Astrocyte of the cerebellum (primary cell): ENCODE measurements at regions not wholly inside any gene's neighbourhood (a gene's known extent, or its start where the extent isn't known, plus 50 kb on each side); places are given as distances from the start of the nearest gene placed in this dataset.

Experiments used
- DNase-seq: peaks from one replicate; pipeline ENCODE4 v3.0.0-alpha.2; 2011; ENCODE audit warnings: low read depth
- H3K4me3 ChIP-seq: 2 replicates; pipeline ENCODE4 v1.5.1; 2011; ENCODE audit warnings: mild to moderate bottlenecking, low read depth, low read length, moderate library complexity
- CTCF ChIP-seq: IDR thresholded peaks from 2 replicates; pipeline ENCODE4 v1.5.1; 2012; ENCODE audit warnings: low read length, low read depth, moderate library complexity, mild to moderate bottlenecking; ENCODE audit errors: missing control alignments
- in situ Hi-C: cut with HindIII; loops from 2 replicates; pipeline ENCODE4 v1.10.0; 2017; ENCODE audit warnings: low sequenced_read_pairs

GRCh38 chr2:129178356-129178755, 801.1 kb upstream of the RAB6C start:
- DNase-seq, result no peak
- no peak for TF ChIP-seq CTCF
- no peak overlapping the region for H3K4me3 ChIP-seq
- in situ Hi-C loops, result no loop called here

GRCh38 chr2:129179199-129179598, 800.3 kb upstream of the RAB6C start:
- H3K4me3 ChIP-seq, result no peak overlapping the region
- in situ Hi-C loops, result no loop called here
- DNase-seq, result no peak
- TF ChIP-seq CTCF, result no peak

GRCh38 chr2:129180124-129180716, 799.2 kb upstream of the RAB6C start:
- no peak for TF ChIP-seq CTCF
- H3K4me3 ChIP-seq, result no peak overlapping the region
- in situ Hi-C loops, result no loop called here
- DNase-seq, result no peak

- TF ChIP-seq CTCF, result no peak
- no peak overlapping the region for H3K4me3 ChIP-seq
- in situ Hi-C loops, result no loop called here
- no peak for DNase-seq
Observed at GRCh38 chr2:129181433-129181832, 798.0 kb upstream of the RAB6C start.

GRCh38 chr2:129181963-129182362, 797.5 kb upstream of the RAB6C start:
- TF ChIP-seq CTCF, result no peak

GRCh38 chr2:129187343-129187742, 792.1 kb upstream of the RAB6C start:
- no peak for DNase-seq
- no peak for TF ChIP-seq CTCF
- in situ Hi-C loops, result no loop called here
- no peak overlapping the region for H3K4me3 ChIP-seq

More at GRCh38 chr2:129181963-129182362, 797.5 kb upstream of the RAB6C start:
- no peak overlapping the region for H3K4me3 ChIP-seq
- no peak for DNase-seq
- in situ Hi-C loops, result no loop called here

- no peak overlapping the region for H3K4me3 ChIP-seq
- TF ChIP-seq CTCF, result no peak
- in situ Hi-C loops, result no loop called here
- DNase-seq, result no peak
Observed at GRCh38 chr2:129188451-129188850, 791.0 kb upstream of the RAB6C start.
